ENCODE measurements at regions not wholly inside any gene's neighbourhood (a gene's known extent, or its start where the extent isn't known, plus 50 kb on each side); places are given as distances from the start of the nearest gene placed in this dataset.

- TF ChIP-seq CTCF (IDR thresholded peaks at IDR 0.05; ENCODE audit: low read depth, low read length) = no peak
- no peak for TF ChIP-seq EZH2phosphoT487 (IDR thresholded peaks at IDR 0.05; ENCODE audit: low read depth)
Observed at GRCh38 chr5:173750538-173751265, 134.3 kb upstream of the BOD1 start.
